ENCODE measurements at regions not wholly inside any gene's neighbourhood (a gene's known extent, or its start where the extent isn't known, plus 50 kb on each side); places are given as distances from the start of the nearest gene placed in this dataset.
"Not testable (repeated sequence)": the region's sequence is repeated elsewhere in the genome, so short reads cannot be mapped to it uniquely, and the experiment has no call there.

DNA sequence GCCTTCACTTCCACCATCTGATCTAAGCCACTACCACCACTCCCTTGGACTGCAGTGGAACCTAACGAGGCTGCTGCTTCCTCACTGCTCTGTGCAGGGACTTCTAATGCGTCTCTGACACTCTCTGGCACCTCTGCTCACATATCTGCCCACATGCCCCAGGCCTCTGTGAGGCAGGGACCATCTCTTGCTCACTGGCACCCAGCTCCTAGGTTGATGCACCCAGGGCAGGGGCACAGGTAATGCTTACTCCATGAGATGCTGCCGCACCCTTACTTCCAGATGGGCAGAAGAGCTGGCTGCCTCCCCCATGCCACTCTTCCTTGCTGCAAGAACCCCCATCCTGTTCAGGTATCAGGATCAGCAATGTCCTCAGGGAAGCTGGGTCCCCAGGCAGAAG lies 294.0 kb upstream of the HS6ST1 start:
- DNase-seq (ENCODE audit: low read depth in 2 of 2), result no peak

- DNase-seq (ENCODE audit: low read depth in 2 of 2), result no peak
These were observed 294.7 kb upstream of the HS6ST1 start for GRCh38 chr2:128613351-128613750.

DNA sequence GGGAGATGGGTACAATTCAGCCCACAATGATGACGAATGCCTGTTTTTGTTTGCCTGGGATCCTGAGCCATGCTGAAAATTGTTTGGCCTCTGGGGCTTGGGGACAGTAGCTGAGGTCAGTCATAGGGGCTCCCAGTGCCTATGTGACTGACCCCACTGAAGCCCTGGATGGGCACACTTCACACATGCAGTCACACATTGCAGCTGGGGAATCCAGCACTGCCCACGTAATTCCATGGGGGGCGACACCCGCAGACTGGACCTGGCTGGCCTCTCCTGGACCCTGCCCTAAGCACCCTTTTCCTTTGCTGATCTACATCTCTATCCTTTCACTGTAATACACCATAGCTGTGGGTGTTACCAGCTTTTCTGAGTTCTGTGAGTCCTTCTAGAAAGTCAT lies 295.2 kb upstream of the HS6ST1 start:
- DNase-seq (ENCODE audit: low read depth in 2 of 2), result no peak

DNA sequence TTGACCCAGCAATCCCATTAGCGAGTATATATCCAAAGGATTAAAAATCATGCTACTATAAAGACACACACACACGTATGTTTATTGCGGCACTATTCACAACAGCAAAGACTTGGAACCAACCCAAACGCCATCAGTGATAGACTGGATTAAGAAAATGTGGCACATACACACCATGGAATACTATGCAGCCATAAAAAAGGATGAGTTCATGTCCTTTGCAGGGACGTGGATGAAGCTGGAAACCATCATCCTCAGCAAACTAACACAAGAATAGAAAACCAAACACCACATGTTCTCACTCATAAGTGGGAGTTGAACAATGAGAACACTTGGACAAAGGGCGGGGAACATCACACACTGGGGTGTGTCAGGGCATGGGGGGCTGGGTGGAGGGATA lies 296.2 kb upstream of the HS6ST1 start:
- not testable (repeated sequence) for DNase-seq (ENCODE audit: low read depth in 2 of 2)

DNA sequence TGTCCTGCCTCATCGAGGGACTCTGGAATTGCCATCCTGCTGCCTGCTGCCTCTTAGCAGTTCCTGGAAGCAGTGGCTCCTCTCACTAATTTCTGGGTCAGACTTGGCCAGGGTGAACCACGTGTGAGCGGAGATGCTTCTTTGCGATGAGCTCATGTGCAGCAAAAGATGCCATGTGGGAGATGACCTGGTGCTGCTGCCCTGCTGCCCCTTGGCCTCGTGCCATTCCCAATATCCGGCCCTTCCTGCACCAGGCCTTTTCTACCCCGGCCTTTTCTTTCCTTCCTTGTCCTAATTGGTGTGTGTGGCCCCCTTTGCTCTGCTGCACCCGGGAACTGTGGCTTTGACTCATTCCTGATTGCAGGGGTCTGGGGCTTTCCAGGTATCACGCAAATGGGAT lies 296.9 kb upstream of the HS6ST1 start:
- no peak for DNase-seq (ENCODE audit: low read depth in 2 of 2)

- DNase-seq (ENCODE audit: low read depth in 2 of 2), result no peak
These were observed 298.4 kb upstream of the HS6ST1 start for GRCh38 chr2:128617029-128617590.

GRCh38 chr2:128617661-128618060 lies 299.0 kb upstream of the HS6ST1 start:
- no peak for DNase-seq (ENCODE audit: low read depth in 2 of 2)

GRCh38 chr2:128618642-128619041 lies 300.0 kb upstream of the HS6ST1 start:
- no peak for DNase-seq (ENCODE audit: low read depth in 2 of 2)

DNA sequence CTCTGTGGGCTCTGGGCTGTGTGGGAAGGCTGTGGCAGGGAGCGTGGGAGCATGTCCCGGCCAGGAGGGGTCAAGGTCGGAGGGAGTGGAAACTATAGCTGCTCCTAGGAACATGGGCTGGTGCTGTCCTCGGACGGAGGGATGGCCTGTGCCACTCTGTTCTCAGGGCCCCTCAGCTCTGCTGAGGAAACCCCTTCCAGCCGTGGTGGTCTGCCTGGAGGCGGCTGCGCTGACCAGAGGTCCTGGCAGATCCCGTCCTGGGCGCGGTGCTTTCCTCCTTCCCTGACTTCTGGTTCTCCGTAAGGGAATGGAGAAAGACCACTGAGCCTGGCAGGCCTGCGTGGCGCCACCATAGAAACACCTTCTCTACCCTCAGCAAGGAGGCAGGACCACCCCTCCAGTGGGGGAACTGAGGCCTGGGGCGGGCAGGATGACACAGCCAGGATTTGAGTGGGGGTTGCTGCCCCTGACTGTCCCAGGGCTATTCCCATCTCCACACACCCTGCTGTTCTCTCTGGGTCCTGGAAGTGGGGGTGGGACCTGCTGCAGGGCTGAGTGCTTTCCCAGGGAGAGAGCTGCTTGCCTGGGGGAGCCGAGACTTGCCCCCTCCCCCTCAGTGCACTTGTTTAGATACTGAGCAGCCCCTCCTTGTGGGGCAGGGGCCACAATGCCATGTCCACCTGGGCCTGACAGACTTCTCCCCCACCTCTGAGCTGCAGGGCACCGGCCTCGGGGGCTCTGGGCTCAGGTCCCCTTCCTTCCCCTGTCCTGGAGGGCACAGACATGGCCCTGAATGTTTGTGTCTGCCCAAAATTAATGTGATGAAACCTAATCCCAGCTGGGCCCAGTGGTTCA lies 301.0 kb upstream of the HS6ST1 start:
- no peak for DNase-seq (ENCODE audit: low read depth in 2 of 2)

GRCh38 chr2:128621074-128621473 lies 302.4 kb upstream of the HS6ST1 start:
- no peak for DNase-seq (ENCODE audit: low read depth in 2 of 2)

DNA sequence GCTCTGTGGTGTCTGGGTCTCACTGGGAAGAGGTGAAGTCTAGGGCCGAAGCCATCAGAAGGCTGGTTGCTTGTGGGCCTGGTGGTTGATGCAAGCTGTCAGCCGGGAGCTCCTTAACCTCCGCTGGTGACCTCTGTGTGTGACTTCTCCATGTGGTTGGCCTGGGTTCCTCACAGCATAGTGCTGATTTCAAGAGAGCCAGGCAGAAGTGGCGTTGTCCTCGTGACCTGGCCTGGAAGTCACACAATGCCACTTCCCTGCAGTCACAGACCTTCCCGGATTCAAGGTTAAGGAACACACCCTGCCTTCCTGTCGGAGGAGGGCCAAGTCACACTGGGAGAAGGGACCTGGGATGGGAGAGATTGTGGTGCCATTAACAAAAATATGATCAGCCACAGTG lies 303.7 kb upstream of the HS6ST1 start:
- DNase-seq (ENCODE audit: low read depth in 2 of 2), result no peak

DNA sequence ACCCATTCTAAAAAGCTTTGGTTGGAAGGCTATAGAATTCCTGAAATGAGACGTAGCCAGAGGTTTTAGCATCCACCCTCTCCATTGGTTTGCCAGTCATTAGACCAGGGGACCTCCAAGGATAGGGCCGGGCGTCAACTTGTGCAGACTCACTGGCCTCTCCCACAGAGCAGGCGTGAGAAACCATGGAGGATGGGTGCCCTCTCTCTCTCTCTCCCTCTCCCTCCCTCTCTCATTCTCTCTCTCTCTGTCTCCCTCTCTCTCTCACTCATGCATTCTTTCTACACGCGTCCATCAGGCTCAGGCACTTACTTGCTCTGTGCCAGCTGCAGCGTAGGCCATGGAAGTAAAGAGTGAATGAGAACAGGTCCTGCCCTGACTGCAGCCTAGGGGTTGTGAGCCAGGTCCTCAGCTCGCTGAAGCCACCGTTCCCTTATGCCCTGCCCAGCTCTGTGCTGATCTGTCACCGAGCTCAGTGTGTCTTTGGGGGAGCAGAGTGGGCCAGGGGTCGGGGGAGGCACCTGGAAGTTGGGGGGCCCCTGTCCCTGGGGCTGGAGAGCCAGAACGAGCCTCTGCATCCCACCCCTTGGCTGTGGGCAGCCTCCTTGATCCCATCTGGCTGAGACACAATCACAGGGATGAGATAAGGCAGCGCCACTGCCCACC lies 304.4 kb upstream of the HS6ST1 start:
- no peak for DNase-seq (ENCODE audit: low read depth in 2 of 2)

DNA sequence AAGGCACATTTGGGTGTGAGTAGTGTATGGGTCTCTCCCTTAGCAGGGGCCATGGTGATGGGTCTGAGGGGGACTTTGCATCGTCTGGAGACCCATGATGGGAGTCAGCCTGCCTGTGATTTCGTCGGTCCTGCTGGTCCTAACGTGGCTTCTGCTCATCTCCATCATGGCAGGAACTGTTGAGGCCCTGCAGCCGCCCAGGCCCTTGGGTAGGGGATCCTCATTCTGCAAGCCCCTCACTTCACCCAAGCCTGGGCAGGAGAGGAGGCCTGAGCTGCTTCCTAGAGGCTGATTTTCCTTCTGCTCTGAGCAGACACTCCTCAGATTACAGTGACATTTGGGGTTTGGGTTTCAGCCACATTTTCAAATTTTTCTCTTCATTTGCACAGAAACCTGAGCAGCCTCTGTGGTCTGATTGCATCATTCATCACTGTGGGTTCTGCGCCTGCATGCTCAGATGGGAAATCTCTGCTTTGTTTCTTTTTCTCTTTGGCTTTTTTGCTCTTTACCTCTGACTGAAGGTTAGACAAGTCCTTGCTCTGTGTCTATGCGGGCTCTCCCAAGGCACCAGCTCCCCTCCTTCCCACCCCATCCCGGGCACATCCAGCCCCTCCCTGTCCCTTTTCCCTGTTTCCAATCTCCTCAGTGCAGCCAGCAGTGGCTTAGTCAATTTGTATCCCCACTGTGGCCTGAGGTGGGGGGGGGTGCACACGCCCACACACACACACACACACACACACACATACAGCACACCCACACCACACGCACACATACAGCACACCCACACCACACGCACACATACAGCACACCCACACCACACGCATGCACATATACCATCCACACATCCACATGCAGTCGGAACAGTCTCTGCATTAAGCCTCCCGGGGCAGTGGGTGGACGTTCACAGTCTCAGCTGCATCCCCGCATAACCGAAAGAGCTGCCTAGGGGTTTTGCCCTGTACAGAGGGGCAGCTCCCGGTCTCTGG lies 305.4 kb upstream of the HS6ST1 start:
- DNase-seq (ENCODE audit: low read depth in 2 of 2), result no peak

DNA sequence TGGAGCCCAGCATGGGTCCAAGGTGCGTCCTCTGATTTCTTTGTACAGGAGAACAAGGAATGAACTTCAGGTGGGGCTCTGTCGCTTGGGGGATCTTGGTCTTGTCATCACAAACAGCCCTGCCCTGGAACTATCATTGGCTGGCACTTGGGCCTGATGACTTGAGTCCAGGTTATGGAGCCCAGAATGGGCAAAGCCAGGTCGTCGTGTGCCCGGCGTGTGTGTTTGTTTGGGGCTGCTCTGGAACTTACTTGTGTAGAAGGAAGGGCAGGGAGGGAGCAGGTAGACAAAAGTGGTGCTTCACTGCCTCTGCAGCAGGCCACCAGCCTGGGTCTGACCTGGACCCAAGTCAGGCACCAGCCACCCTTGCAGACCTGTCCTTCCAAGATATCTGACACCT lies 306.3 kb upstream of the HS6ST1 start:
- DNase-seq (ENCODE audit: low read depth in 2 of 2), result no peak

GRCh38 chr2:128625421-128625820 lies 306.8 kb upstream of the HS6ST1 start:
- DNase-seq (ENCODE audit: low read depth in 2 of 2), result no peak

GRCh38 chr2:128625963-128626759 lies 307.5 kb upstream of the HS6ST1 start:
- no peak for DNase-seq (ENCODE audit: low read depth in 2 of 2)

- DNase-seq (ENCODE audit: low read depth in 2 of 2), result no peak
These were observed 308.3 kb upstream of the HS6ST1 start for GRCh38 chr2:128626760-128627511.

- DNase-seq (ENCODE audit: low read depth in 2 of 2), result no peak
These were observed 309.5 kb upstream of the HS6ST1 start for GRCh38 chr2:128628206-128628605.

DNA sequence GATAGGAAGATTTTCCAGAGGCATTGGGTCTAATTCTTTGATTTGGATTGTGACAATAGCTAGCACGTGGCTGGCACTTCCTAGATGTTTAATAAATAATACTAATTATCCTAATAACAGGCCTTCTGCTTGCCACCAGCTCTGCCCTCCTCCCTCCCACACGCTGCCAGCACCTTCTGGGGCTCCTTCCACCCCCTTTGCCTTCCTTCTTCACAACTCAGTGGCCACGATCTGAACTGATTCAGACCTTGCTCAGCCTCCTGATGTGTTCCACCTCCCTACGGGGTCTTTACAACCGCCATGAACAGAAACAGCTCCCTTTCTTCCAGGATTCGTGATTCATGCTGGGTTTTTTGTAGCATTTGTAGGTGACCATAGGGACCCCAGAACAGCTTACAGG lies 310.3 kb upstream of the HS6ST1 start:
- no peak for DNase-seq (ENCODE audit: low read depth in 2 of 2)

GRCh38 chr2:128630974-128631697 lies 312.5 kb upstream of the HS6ST1 start:
- no peak for DNase-seq (ENCODE audit: low read depth in 2 of 2)

Measured in stimulated activated CD8-positive, alpha-beta memory T cell treated with anti-CD3 and anti-CD28 coated beads, Interleukin-2, amount 100 ng/mL, for 1 hour (primary cell).